ENCODE measurements at regions not wholly inside any gene's neighbourhood (a gene's known extent, or its start where the extent isn't known, plus 50 kb on each side); places are given as distances from the start of the nearest gene placed in this dataset.

DNA sequence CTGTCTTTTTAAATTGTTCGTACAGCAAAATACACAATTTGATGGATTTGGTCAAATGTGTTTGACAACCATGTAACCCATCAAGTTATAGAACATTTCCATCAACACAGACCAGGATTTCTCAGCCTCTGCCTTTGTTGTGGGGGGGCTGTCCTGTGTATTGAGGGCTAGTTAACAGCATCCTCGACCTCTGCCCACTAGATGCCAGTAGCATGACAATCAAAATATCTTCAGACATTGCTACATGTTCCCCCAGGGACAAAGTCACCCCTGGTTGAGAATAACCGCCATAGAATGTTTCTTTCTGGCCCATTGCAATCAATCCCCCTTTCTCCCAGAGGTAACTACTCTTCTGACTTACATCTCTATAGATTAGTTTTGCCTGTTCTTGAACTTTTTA is 310.1 kb upstream of the RGMA start (continued):
- no peak for TF ChIP-seq FOSL2 (IDR thresholded peaks at IDR 0.05; ENCODE audit: borderline replicate concordance, low read depth)
- TF ChIP-seq, protein P1, sequence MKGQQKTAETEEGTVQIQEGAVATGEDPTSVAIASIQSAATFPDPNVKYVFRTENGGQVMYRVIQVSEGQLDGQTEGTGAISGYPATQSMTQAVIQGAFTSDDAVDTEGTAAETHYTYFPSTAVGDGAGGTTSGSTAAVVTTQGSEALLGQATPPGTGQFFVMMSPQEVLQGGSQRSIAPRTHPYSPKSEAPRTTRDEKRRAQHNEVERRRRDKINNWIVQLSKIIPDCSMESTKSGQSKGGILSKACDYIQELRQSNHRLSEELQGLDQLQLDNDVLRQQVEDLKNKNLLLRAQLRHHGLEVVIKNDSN (IDR thresholded peaks at IDR 0.05; ENCODE audit: borderline replicate concordance, low read depth), result no peak

- H3F3A ChIP-seq (replicated peaks; ENCODE audit: insufficient read depth), result no peaks in the 10 kb centered on the region
- POLR2A ChIA-PET, result no interaction called here
- H4K20me1 ChIP-seq (ENCODE audit: insufficient read depth), result no peaks in the 10 kb centered on the region
- no peaks in the 10 kb centered on the region for H3K79me2 ChIP-seq (ENCODE audit: insufficient read depth)
- H2AFZ ChIP-seq (ENCODE audit: low read depth), result no peak overlapping the region
- H3K9me2 ChIP-seq, result no peaks in the 10 kb centered on the region
- TF ChIP-seq CHD2 (IDR thresholded peaks at IDR 0.05; ENCODE audit: low read length, partially characterized antibody), result no peak
- no peak for TF ChIP-seq ELF1 (IDR thresholded peaks at IDR 0.05)
- TF ChIP-seq, protein P1 (IDR thresholded peaks at IDR 0.05; ENCODE audit: borderline replicate concordance, low read depth), result no peak
- TF ChIP-seq IRF3 (IDR thresholded peaks at IDR 0.05; ENCODE audit: low read depth, low read length), result no peak
- 34% methylated on average over 5 of the region's 5 CpGs for WGBS (ENCODE audit: low lambda C conversion rate)
- no peak overlapping the region for H3K27ac ChIP-seq (ENCODE audit: low read depth in 2 of 2, low read length in 1 of 2)
- no peaks in the 10 kb centered on the region for H3K27me3 ChIP-seq (ENCODE audit: insufficient read depth)
- no peak overlapping the region for H3K4me2 ChIP-seq
- DNase-seq, result no peak
- H3K4me3 ChIP-seq (ENCODE audit: low read depth in 2 of 2, low read length in 1 of 2), result no peak overlapping the region
- H3K4me1 ChIP-seq (ENCODE audit: control insufficient read depth in 1 of 2, insufficient read depth in 2 of 2, low read depth in 1 of 2, low read length in 1 of 2), result no peaks in the 10 kb centered on the region
- H3K9me3 ChIP-seq, result no peaks in the 10 kb centered on the region
- no peaks in the 10 kb centered on the region for H3K36me3 ChIP-seq (replicated peaks in 1 of 2; ENCODE audit: control insufficient read depth in 1 of 2, insufficient read depth in 2 of 2, low read length in 1 of 2)
- CTCF ChIA-PET, result no interaction called here
- no peak overlapping the region for H3K9ac ChIP-seq
Observed at GRCh38 chr15:93389211-93389610, 300.2 kb upstream of the RGMA start.

GRCh38 chr15:93384886-93385285 is 295.9 kb upstream of the RGMA start:
- TF ChIP-seq FOXJ3 (CRISPR knock-in tag; IDR thresholded peaks at IDR 0.05), result no peak
- TF ChIP-seq FOSL2 (IDR thresholded peaks at IDR 0.05; ENCODE audit: borderline replicate concordance, low read depth), result no peak
- TF ChIP-seq SMC3 (IDR thresholded peaks at IDR 0.05; ENCODE audit: low read depth, low read length), result no peak
- TF ChIP-seq NRF1 (IDR thresholded peaks at IDR 0.05; ENCODE audit: low read depth, low read length), result no peak
- no peak for TF ChIP-seq CTCF (IDR thresholded peaks at IDR 0.05)
- TF ChIP-seq YY1 (IDR thresholded peaks at IDR 0.05; ENCODE audit: low read depth), result no peak
- TF ChIP-seq RCOR1 (IDR thresholded peaks at IDR 0.05; ENCODE audit: low read length), result no peak
- no peak for TF ChIP-seq CHD2 (IDR thresholded peaks at IDR 0.05; ENCODE audit: low read length, partially characterized antibody)
- Histone ChIP-seq H3K4me3 (ENCODE audit: low read depth in 2 of 2, low read length in 1 of 2) (no peak overlapping the region), H3K4me1 (ENCODE audit: control insufficient read depth in 1 of 2, insufficient read depth in 2 of 2, low read depth in 1 of 2, low read length in 1 of 2) (no peaks in the 10 kb centered on the region), H3K79me2 (ENCODE audit: insufficient read depth) (no peaks in the 10 kb centered on the region), H3K9me3 (no peaks in the 10 kb centered on the region), H3F3A (replicated peaks; ENCODE audit: insufficient read depth) (no peaks in the 10 kb centered on the region), H4K20me1 (ENCODE audit: insufficient read depth) (no peaks in the 10 kb centered on the region), H2AFZ (ENCODE audit: low read depth) (no peak overlapping the region), H3K9me2 (no peaks in the 10 kb centered on the region), H3K36me3 (replicated peaks in 1 of 2; ENCODE audit: control insufficient read depth in 1 of 2, insufficient read depth in 2 of 2, low read length in 1 of 2) (no peaks in the 10 kb centered on the region), H3K27ac (ENCODE audit: low read depth in 2 of 2, low read length in 1 of 2) (no peak overlapping the region), H3K4me2 (no peak overlapping the region), H3K9ac (no peak overlapping the region), H3K27me3 (ENCODE audit: insufficient read depth) (no peaks in the 10 kb centered on the region)
- ChIA-PET POLR2A (no interaction called here), CTCF (no interaction called here)
- no peak for DNase-seq
- 41% methylated on average over 2 of the region's 2 CpGs for WGBS (ENCODE audit: low lambda C conversion rate)

All from SK-N-SH (cell line).